Right kidney (tissue), 1 donor: ENCODE measurements at regions not wholly inside any gene's neighbourhood (a gene's known extent, or its start where the extent isn't known, plus 50 kb on each side); places are given as distances from the start of the nearest gene placed in this dataset.
"Not testable (repeated sequence)": the region's sequence is repeated elsewhere in the genome, so short reads cannot be mapped to it uniquely, and the experiment has no call there.

Experiments used
- DNase-seq: peaks from one replicate; pipeline ENCODE4 v3.0.0-alpha.2; 2016

- no peak for DNase-seq
These were observed 126.7 kb downstream of the MTHFS start for GRCh38 chr15:79769933-79770759.

- DNase-seq: no peak
These were observed 123.7 kb downstream of the MTHFS start for GRCh38 chr15:79773128-79773527.

- no peak for DNase-seq
These were observed 121.0 kb downstream of the MTHFS start for GRCh38 chr15:79775821-79776220.

GRCh38 chr15:79777916-79778315 is 118.9 kb downstream of the MTHFS start:
- no peak for DNase-seq

- DNase-seq: no peak
These were observed 118.3 kb downstream of the MTHFS start for GRCh38 chr15:79778378-79778990.

GRCh38 chr15:79779746-79780145 is 117.1 kb downstream of the MTHFS start:
- DNase-seq: no peak

GRCh38 chr15:79782307-79782706 is 114.5 kb downstream of the MTHFS start:
- DNase-seq: not testable (repeated sequence)
